ENCODE measurements at regions not wholly inside any gene's neighbourhood (a gene's known extent, or its start where the extent isn't known, plus 50 kb on each side); places are given as distances from the start of the nearest gene placed in this dataset.

- H3K27me3 ChIP-seq: no peaks in the 10 kb centered on the region
- TF ChIP-seq, protein P1, sequence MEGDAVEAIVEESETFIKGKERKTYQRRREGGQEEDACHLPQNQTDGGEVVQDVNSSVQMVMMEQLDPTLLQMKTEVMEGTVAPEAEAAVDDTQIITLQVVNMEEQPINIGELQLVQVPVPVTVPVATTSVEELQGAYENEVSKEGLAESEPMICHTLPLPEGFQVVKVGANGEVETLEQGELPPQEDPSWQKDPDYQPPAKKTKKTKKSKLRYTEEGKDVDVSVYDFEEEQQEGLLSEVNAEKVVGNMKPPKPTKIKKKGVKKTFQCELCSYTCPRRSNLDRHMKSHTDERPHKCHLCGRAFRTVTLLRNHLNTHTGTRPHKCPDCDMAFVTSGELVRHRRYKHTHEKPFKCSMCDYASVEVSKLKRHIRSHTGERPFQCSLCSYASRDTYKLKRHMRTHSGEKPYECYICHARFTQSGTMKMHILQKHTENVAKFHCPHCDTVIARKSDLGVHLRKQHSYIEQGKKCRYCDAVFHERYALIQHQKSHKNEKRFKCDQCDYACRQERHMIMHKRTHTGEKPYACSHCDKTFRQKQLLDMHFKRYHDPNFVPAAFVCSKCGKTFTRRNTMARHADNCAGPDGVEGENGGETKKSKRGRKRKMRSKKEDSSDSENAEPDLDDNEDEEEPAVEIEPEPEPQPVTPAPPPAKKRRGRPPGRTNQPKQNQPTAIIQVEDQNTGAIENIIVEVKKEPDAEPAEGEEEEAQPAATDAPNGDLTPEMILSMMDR (IDR thresholded peaks at IDR 0.05): no peak
- no peak for DNase-seq
- H3K4me3 ChIP-seq: no peak overlapping the region
- H3K4me1 ChIP-seq: no peaks in the 10 kb centered on the region
- intact Hi-C loops (cut with DNase I; ENCODE audit: low total_unique reads): no loop called here
- no peaks in the 10 kb centered on the region for H3K9me3 ChIP-seq
- no peak overlapping the region for H3K27ac ChIP-seq
- H3K36me3 ChIP-seq: no peaks in the 10 kb centered on the region
Measured at GRCh38 chrX:125641405-125641804, 321.7 kb downstream of the TEX13C start.

DNA sequence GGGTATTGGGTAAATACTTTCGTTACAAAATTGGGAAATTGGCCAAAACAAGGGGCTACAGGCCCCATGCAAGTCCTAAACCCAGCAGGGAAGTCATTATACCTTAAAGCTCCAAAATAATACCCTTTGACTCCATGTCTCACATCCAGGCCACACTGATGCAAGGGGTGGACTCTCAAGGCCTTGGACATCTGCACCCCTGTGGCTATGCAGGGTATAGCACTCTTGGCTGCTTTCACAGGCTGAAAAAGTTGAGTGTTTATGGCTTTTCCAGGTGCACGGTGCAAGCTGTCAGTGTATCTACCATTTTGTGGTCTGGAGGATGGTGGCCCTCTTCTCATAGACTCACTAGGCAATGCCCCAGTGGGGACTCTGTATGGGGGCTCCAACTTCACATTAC, 326.5 kb downstream of the TEX13C start:
- intact Hi-C loops (cut with DNase I; ENCODE audit: low total_unique reads): no loop called here
- Histone ChIP-seq H3K9me3 (no peaks in the 10 kb centered on the region), H3K27me3 (no peaks in the 10 kb centered on the region), H3K4me3 (no peak overlapping the region), H3K27ac (no peak overlapping the region), H3K4me1 (no peaks in the 10 kb centered on the region), H3K36me3 (no peaks in the 10 kb centered on the region)
- DNase-seq: no peak
- TF ChIP-seq, protein P1 (IDR thresholded peaks at IDR 0.05): no peak

DNA sequence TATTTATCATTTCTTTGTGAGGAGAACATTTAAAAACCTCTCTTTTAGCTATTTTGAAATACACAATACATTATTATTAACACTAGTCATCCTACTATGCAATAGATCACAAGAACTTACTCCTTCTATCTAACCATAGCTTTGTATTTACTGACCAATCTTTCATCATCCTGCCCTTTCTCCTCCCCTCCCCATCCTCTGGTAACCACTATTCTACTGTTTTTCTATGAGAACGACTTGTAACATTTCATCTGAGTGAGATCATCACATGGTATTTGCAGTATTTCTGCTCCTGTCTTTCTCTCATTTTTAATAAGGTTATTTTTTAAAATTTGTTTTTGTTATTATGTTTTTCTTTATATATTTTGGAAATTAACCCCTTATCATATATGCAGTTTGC, 331.8 kb downstream of the TEX13C start:
- Histone ChIP-seq H3K27me3 (no peaks in the 10 kb centered on the region), H3K9me3 (no peaks in the 10 kb centered on the region), H3K4me1 (no peaks in the 10 kb centered on the region), H3K4me3 (no peak overlapping the region), H3K27ac (no peak overlapping the region), H3K36me3 (no peaks in the 10 kb centered on the region)
- TF ChIP-seq, protein P1 (IDR thresholded peaks at IDR 0.05): no peak
- intact Hi-C loops (cut with DNase I; ENCODE audit: low total_unique reads): no loop called here
- no peak for DNase-seq

- Histone ChIP-seq H3K27ac (no peak overlapping the region), H3K27me3 (no peaks in the 10 kb centered on the region), H3K9me3 (no peaks in the 10 kb centered on the region), H3K4me3 (no peak overlapping the region), H3K4me1 (no peaks in the 10 kb centered on the region), H3K36me3 (no peaks in the 10 kb centered on the region)
- DNase-seq: no peak
- intact Hi-C loops (cut with DNase I; ENCODE audit: low total_unique reads): no loop called here
- TF ChIP-seq, protein P1 (IDR thresholded peaks at IDR 0.05): no peak
Measured at GRCh38 chrX:125654501-125654900, 334.8 kb downstream of the TEX13C start.

GRCh38 chrX:125673758-125674157, 354.1 kb downstream of the TEX13C start:
- Histone ChIP-seq H3K4me3 (no peak overlapping the region), H3K36me3 (no peaks in the 10 kb centered on the region), H3K27me3 (no peaks in the 10 kb centered on the region), H3K4me1 (no peaks in the 10 kb centered on the region), H3K9me3 (no peaks in the 10 kb centered on the region), H3K27ac (no peak overlapping the region)
- intact Hi-C loops (cut with DNase I; ENCODE audit: low total_unique reads): no loop called here
- TF ChIP-seq, protein P1 (IDR thresholded peaks at IDR 0.05): no peak
- no peak for DNase-seq

- DNase-seq: no peak
- Histone ChIP-seq H3K9me3 (no peaks in the 10 kb centered on the region), H3K27ac (no peak overlapping the region), H3K4me1 (no peaks in the 10 kb centered on the region), H3K36me3 (no peaks in the 10 kb centered on the region), H3K4me3 (no peak overlapping the region), H3K27me3 (no peaks in the 10 kb centered on the region)
- intact Hi-C loops (cut with DNase I; ENCODE audit: low total_unique reads): no loop called here
- TF ChIP-seq, protein P1 (IDR thresholded peaks at IDR 0.05): no peak
Measured at GRCh38 chrX:125678258-125678657, 358.6 kb downstream of the TEX13C start.

Data from tibial artery (tissue), 4 donors.